Suprapubic skin (tissue), 2 donors: ENCODE measurements at regions not wholly inside any gene's neighbourhood (a gene's known extent, or its start where the extent isn't known, plus 50 kb on each side); places are given as distances from the start of the nearest gene placed in this dataset.

Source experiments
- EP300 ChIP-seq: sonication (generic); formaldehyde crosslinking; IDR thresholded peaks from one replicate; pipeline ENCODE4 v1.6.1; 2017; ENCODE audit warnings: antibody characterized with exemption
- POLR2A ChIP-seq, 2 donors: fragments of 450-650 bp; IDR thresholded peaks; one replicate each; pipeline ENCODE4 v1.6.1; 2017; ENCODE audit warnings: antibody characterized with exemption in 2 of 2, mild to moderate bottlenecking in 2 of 2, moderate library complexity in 2 of 2

GRCh38 chr1:73092383-73092782 is 810.0 kb upstream of the NEGR1 start:
- no peak for TF ChIP-seq EP300
- TF ChIP-seq POLR2A (IDR thresholded peaks at IDR 0.05), result no peak
